Loucy (cell line): ENCODE measurements at regions not wholly inside any gene's neighbourhood (a gene's known extent, or its start where the extent isn't known, plus 50 kb on each side); places are given as distances from the start of the nearest gene placed in this dataset.

ENCODE experiments used
- H2AFZ ChIP-seq: fragments of 200-600 bp; sonication (generic); 2 replicates; pipeline ENCODE4 v1.6.0; 2016; ENCODE audit warnings: antibody characterized with exemption, mild to moderate bottlenecking, low read length, moderate library complexity
- H3F3A ChIP-seq: fragments of 200-600 bp; 2 replicates; pipeline ENCODE4 v1.6.0; 2016; ENCODE audit warnings: antibody characterized with exemption, low read depth, mild to moderate bottlenecking
- H3K27me3 ChIP-seq: fragments of 200-600 bp; sonication (generic); 2 replicates; pipeline ENCODE4 v1.6.1; 2014; ENCODE audit warnings: low read length, mild to moderate bottlenecking; ENCODE audit not compliant: insufficient read depth, poor library complexity, severe bottlenecking
- H3K36me3 ChIP-seq: fragments of 200-600 bp; sonication (generic); 2 replicates; pipeline ENCODE4 v1.6.1; 2016; ENCODE audit warnings: low read length; ENCODE audit not compliant: insufficient read depth
- H3K4me1 ChIP-seq: fragments of 200-600 bp; sonication (generic); 2 replicates; pipeline ENCODE4 v1.5.1; 2014; ENCODE audit warnings: low read length, mild to moderate bottlenecking; ENCODE audit not compliant: insufficient read depth, poor library complexity, severe bottlenecking
- H3K4me2 ChIP-seq: fragments of 200-600 bp; sonication (generic); 2 replicates; pipeline ENCODE4 v1.6.0; 2014; ENCODE audit warnings: antibody characterized with exemption, low read length, low read depth, mild to moderate bottlenecking; ENCODE audit not compliant: poor library complexity, severe bottlenecking
- H3K4me3 ChIP-seq: fragments of 200-600 bp; sonication (generic); 2 replicates; pipeline ENCODE4 v1.5.1; 2014; ENCODE audit warnings: low read length, mild to moderate bottlenecking, mixed read lengths; ENCODE audit not compliant: poor library complexity, severe bottlenecking
- H3K79me2 ChIP-seq: fragments of 200-600 bp; sonication (generic); 2 replicates; pipeline ENCODE4 v1.6.1; 2014; ENCODE audit warnings: low read length; ENCODE audit not compliant: insufficient read depth
- H3K9ac ChIP-seq: fragments of 200-600 bp; sonication (generic); 2 replicates; pipeline ENCODE4 v1.6.0; 2014; ENCODE audit warnings: mild to moderate bottlenecking, low read depth, low read length, moderate library complexity; ENCODE audit not compliant: poor library complexity, severe bottlenecking
- H3K9me2 ChIP-seq: fragments of 200-600 bp; sonication (generic); replicated peaks from 2 replicates; pipeline ENCODE4 v1.6.1; 2016; ENCODE audit warnings: low read depth, low read length, mixed read lengths
- H3K9me3 ChIP-seq: fragments of 200-600 bp; sonication (generic); 2 replicates; pipeline ENCODE4 v1.6.1; 2014; ENCODE audit warnings: mild to moderate bottlenecking, antibody characterized with exemption, low read length, low read depth; ENCODE audit not compliant: insufficient read depth
- H4K20me1 ChIP-seq: fragments of 200-600 bp; sonication (generic); 2 replicates; pipeline ENCODE4 v1.6.0; 2014; ENCODE audit warnings: antibody characterized with exemption, low read length, mild to moderate bottlenecking; ENCODE audit not compliant: insufficient read depth, poor library complexity, severe bottlenecking
- CTCF ChIP-seq: fragments of 200-600 bp; sonication (generic); conservative IDR thresholded peaks from 2 replicates; pipeline ENCODE4 v1.5.1; 2014; ENCODE audit warnings: mild to moderate bottlenecking, antibody characterized with exemption, low read length
- EZH2phosphoT487 ChIP-seq: fragments of 200-600 bp; IDR thresholded peaks from 2 replicates; pipeline ENCODE4 v1.6.1; 2018; ENCODE audit warnings: antibody characterized with exemption, mild to moderate bottlenecking, moderate library complexity, borderline replicate concordance

DNA sequence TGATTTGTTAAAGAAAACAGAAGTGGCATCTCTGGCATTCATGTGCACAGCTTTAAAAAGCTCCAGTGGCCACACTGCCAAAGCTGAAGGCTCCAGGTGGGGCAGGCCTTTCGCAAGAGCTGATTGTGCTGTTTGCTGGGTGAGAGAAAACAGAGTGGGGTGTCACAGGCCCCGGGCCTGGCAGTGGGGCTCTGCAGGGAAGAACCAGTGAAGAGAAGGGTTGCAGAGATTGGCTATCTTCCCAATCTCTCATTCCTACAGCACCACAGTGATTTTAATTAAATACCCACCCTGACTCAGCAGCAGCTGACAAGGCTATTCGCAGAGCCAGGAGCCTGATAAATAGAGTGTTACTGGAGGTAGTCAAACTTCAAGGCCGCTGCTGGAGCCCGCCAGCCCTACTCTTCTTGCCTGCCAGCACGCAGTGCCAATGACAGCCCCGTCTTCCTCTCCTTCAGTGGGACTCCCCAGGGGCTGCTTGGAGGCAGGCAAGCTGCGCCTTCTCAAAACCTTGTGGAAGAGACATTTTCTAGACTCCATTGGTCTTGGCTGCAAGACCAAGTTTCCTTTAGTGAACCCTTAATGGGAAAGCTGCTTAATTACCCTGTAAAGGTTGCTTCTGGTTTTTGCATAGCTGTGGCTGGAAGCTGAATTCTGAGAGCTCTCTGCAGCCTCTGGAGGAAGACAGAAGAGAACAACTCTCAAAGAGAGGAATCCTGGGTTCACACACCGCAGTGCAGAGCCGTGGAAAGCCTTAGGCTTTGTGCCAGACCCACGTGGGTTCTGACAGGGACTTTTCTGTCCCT, 225.8 kb upstream of the SLCO3A1 start:
- H3K4me1 ChIP-seq: no peaks in the 10 kb centered on the region
- no peaks in the 10 kb centered on the region for H3K9me3 ChIP-seq
- no peaks in the 10 kb centered on the region for H3K36me3 ChIP-seq
- H3K9me2 ChIP-seq: no peaks in the 10 kb centered on the region
- no peak overlapping the region for H3K9ac ChIP-seq
- H3K27me3 ChIP-seq: no peaks in the 10 kb centered on the region
- H3K4me3 ChIP-seq: no peak overlapping the region
- H3F3A ChIP-seq: no peaks in the 10 kb centered on the region
- TF ChIP-seq EZH2phosphoT487 (no peak), CTCF (no peak)
- H3K4me2 ChIP-seq: no peak overlapping the region
- H3K79me2 ChIP-seq: no peaks in the 10 kb centered on the region
- no peak overlapping the region for H2AFZ ChIP-seq
- no peaks in the 10 kb centered on the region for H4K20me1 ChIP-seq

GRCh38 chr15:91630090-91630489, 223.4 kb upstream of the SLCO3A1 start:
- TF ChIP-seq CTCF: no peak
- no peak for TF ChIP-seq EZH2phosphoT487

GRCh38 chr15:91632176-91632575, 221.3 kb upstream of the SLCO3A1 start:
- no peaks in the 10 kb centered on the region for H3K27me3 ChIP-seq
- H2AFZ ChIP-seq: no peak overlapping the region
- H3K4me3 ChIP-seq: no peak overlapping the region
- H3F3A ChIP-seq: no peaks in the 10 kb centered on the region
- TF ChIP-seq CTCF (no peak), EZH2phosphoT487 (no peak)
- no peaks in the 10 kb centered on the region for H3K9me2 ChIP-seq
- H3K9ac ChIP-seq: no peak overlapping the region
- H3K4me1 ChIP-seq: no peaks in the 10 kb centered on the region
- no peaks in the 10 kb centered on the region for H4K20me1 ChIP-seq
- no peaks in the 10 kb centered on the region for H3K36me3 ChIP-seq
- no peak overlapping the region for H3K4me2 ChIP-seq
- H3K9me3 ChIP-seq: no peaks in the 10 kb centered on the region
- no peaks in the 10 kb centered on the region for H3K79me2 ChIP-seq

More at GRCh38 chr15:91630090-91630489, 223.4 kb upstream of the SLCO3A1 start:
- H3K9ac ChIP-seq: no peak overlapping the region
- no peaks in the 10 kb centered on the region for H3K36me3 ChIP-seq
- no peak overlapping the region for H2AFZ ChIP-seq
- no peak overlapping the region for H3K4me2 ChIP-seq
- no peaks in the 10 kb centered on the region for H3K9me3 ChIP-seq
- no peaks in the 10 kb centered on the region for H4K20me1 ChIP-seq
- no peaks in the 10 kb centered on the region for H3K9me2 ChIP-seq
- no peaks in the 10 kb centered on the region for H3K27me3 ChIP-seq
- no peak overlapping the region for H3K4me3 ChIP-seq
- no peaks in the 10 kb centered on the region for H3K4me1 ChIP-seq
- H3F3A ChIP-seq: no peaks in the 10 kb centered on the region
- no peaks in the 10 kb centered on the region for H3K79me2 ChIP-seq
